Left colon (tissue), 2 donors: ENCODE measurements at regions not wholly inside any gene's neighbourhood (a gene's known extent, or its start where the extent isn't known, plus 50 kb on each side); places are given as distances from the start of the nearest gene placed in this dataset.

Experiments used
- ATAC-seq: fragments of 200-7000 bp; cut with Tn5 transposase; one replicate; pipeline ENCODE4 v1.9.1; 2020; ENCODE audit warnings: mild to moderate bottlenecking, moderate library complexity
- DNase-seq, 2 donors: peaks; one replicate each; pipeline ENCODE4 v3.0.0-alpha.2; 2020
- intact Hi-C, 2 donors: fragments of 100-400 bp; cut with DNase I in 1 of 2; cut with micrococcal nuclease in 1 of 2; formaldehyde crosslinking; loops; one replicate each; pipeline versions ENCODE4 v1.11.2 to v1.14.0; 2022; cut with DNase I, micrococcal nuclease
- donor health status: DM: no; HTN: no; CAD: no.
- donor health status: DM: yes; HTN: yes; CAD: no.

DNA sequence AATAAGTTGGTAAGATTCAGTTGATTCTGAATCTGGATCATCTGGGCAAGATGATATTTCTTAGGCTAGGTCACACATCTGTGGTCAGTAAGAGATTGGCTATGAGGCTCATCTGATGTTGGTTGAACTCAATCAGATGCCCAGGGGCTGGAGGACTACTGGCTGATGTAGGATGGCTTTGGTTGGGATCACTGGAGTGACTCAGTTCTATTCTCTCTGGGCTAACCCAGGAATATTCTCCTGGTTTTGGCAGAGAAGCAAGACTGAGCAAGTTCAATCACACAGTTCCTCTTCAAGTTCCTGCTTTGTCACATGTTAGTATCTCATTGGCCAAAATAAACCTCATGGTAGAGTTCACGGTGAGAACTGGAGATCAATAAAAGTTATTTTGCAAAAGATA, 902.3 kb upstream of the SLIT2 start:
- ATAC-seq: no peak
- no peak for DNase-seq
- intact Hi-C loops: no loop called here

DNA sequence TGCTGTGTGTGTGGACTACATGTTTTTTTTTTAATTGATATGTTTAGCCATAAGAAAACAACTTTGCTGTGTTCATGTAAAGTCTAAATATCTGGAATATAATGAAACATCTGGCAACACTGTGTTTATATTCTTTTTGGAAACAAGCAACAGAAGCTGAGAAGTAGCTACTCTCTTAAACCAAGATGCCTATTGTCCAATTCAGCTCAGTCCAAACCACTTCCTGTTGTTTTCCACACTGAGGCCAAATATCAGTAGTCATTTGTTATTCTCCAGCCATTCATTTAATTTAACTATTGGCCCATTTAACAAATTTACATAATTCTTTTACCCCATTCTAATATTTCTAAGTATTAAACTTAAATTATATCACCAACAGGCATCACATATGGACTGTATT, 903.0 kb upstream of the SLIT2 start:
- ATAC-seq: no peak
- no peak for DNase-seq
- intact Hi-C loops: no loop called here

DNA sequence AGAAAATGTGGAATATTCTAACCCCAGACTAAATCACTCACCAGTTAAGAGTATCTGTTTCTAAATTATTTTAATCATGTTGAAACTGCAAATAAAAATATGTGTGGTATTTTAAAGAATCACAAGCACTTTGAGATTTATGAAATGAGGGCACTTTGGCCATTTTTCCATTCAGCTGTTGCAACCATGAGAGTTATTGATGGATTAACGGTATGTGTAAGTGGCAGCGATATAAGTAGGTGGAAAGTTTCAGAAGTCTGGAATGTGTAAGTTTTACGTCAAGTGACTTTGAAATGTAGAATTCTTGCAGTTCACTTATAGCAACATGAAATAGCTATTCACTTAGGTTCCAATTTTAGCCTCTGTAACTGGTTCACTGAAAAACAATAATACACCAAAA, 905.1 kb upstream of the SLIT2 start:
- intact Hi-C loops: no loop called here
- DNase-seq: no peak
- ATAC-seq: no peak

DNA sequence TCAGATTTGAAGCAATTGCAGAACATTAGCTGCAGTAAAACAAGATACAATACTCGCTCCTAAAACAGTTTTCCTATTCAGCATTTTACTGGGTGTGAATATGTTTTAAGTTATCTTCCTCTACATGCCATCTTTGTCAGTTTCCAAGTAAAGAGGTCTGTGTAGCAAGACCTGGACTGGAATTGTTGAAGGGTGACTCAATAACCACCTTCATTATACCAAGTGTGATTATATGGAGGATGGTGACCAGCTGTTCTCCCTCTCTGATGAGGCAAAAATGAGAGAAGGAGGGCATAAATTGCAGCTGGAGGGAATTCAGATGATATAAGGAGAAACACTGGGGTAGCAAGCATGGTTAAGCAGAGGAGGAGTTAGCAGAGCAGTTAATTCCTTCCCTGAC, 922.1 kb upstream of the SLIT2 start:
- no peak for DNase-seq
- ATAC-seq: no peak
- intact Hi-C loops: no loop called here

DNA sequence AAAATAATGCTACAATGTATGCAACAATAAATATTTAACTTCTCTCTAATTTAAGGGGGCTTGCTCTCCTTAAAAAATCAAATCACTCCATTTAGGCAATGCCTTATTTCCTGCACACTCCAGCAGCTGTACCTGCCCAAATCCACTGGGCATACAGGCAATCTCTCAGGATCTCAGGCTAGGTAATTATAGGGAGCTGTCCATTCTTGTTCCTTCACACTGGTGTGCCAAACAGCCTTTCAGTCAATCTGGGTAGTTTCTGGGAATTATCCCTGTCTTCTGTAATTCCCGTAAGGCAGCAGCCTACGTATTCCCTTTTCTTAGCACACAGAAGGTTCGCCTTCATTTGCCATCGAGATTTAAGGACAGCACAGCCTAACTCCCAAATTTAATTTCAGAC, 922.6 kb upstream of the SLIT2 start:
- intact Hi-C loops: no loop called here
- ATAC-seq (no peak), DNase-seq (no peak)

DNA sequence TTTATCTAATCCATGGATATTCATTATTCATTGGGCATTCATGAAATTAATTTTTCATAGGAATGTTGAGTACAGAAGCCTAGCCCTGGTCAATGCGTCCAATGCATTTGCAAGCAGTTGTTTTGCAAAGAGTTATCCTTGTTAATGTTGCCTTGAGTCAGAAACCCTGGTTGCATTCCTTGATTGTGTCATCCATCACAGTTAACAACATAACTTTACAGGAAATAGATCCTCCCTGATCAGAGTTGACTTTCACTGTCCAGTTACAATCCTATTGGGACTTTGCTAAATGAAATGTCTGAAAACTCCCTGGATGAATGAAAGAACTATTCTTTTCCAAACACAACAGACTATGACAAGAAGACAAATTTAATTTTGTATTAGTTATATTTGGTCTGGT, 924.3 kb upstream of the SLIT2 start:
- ATAC-seq (no peak), DNase-seq (no peak)
- intact Hi-C loops: no loop called here

DNA sequence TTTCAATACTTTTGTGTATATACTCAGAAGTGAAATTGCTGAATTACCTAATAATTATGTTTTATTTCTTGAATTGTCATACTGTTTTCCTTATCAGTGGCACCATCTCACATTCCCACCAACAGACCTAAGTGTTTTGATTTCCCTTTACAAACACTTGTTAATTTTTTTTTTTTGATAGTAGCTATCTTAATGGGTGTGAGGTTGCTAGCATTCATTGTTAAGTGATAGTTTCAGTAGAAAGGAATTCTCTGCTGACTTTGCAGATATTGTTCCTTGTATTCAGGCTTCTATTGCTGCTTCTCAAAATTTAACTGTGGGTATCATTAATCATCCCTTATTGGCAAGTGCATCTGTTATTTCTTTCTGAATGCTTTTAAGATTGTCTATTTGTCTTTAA, 927.5 kb upstream of the SLIT2 start:
- ATAC-seq (no peak), DNase-seq (no peak)
- intact Hi-C loops: no loop called here

DNA sequence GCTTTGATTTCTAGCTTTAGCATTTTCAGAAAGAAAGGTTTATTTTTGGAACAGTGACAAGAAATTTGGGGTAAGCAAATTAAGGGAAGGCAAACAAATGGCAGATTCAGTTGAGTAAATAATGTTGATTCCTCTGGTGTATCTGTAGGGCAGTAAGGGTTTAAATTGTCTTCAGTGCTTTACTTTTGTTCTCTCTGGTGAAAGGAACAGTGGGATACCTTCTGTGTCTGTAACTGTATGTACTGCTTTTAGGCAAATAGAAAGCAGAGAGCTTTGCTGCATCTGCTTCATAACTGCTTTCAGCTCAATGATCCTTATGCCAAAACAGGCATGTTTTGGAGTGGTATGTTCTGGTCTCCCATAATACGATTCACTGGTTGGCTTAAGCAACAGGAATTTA, 932.1 kb upstream of the SLIT2 start:
- ATAC-seq (no peak), DNase-seq (no peak)
- intact Hi-C loops: no loop called here

DNA sequence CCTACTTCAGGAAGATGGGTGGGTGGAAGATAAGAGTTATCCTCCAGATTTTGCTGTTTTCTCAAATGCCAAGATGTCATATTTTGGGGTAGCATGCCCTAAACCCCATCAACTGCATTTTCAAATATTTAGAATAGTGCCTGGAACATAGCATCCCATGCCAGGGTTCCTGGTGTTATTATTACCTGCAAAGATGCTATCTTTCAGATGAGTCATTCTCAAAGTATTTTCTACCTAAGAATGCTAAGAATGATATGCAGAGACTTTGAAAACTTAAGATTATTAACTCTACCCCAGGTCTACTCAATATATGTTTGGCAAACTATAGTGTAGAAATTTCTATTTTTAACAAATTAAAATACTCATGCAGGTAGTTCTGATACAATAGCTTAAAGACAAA, 934.3 kb upstream of the SLIT2 start:
- no peak for DNase-seq
- no peak for ATAC-seq
- intact Hi-C loops: no loop called here

DNA sequence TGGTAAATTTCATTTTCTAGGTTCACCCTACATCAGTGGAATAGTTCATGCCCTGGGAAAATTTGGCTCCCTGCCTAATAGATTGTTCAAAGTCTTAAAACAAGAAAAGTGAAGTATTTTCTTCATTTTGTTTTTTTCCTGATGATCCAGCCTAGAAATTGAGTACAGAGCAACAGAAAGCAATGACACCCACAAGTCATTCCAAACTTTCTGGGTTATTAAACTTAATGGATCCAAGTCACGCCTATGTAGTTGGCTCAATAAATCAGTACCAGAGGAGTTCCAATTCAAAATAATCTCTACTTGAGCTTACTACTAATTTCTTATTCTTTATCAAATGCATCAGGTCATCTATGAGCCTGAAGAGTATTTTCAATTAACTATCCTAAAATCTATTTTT, 937.6 kb upstream of the SLIT2 start:
- ATAC-seq (no peak), DNase-seq (no peak)
- intact Hi-C loops: no loop called here

DNA sequence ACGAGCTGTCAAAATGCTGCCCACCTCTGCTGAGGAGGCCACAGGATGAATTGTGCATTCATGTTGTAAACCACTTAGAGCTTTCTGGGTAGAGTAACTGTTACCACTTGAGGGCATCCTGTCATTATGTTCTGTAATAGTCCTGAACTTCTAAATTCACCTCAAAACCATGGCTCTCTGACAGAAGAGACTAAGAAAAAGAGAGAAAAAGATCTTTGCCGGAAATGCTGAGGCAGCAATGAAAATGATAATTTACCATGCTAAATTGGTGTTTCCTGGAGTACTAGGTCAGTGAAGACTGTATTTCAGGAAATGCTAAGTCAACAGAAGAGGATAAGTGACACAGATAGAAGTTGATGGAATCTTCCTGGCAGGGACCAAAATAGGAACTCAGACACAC, 942.3 kb upstream of the SLIT2 start:
- ATAC-seq: no peak
- intact Hi-C loops: no loop called here
- DNase-seq: no peak

DNA sequence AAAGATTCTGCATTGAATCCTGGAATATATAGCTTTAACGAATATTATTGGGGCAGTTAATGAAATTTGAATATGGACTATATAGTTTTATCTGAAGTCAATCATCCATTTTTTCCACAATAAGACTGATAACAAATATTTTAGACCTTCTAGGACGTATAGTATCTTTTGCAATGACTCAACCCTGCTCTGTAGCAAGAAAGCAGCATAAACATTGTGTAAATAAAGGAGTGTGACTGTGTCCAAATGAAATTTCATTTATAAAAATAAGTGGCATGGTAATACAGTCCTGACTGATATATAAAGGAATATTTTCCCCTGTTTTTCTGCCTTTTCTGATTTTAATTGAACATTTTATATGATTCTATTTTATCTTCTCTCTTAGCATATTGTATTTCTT, 947.7 kb upstream of the SLIT2 start:
- intact Hi-C loops: no loop called here
- ATAC-seq: no peak

DNA sequence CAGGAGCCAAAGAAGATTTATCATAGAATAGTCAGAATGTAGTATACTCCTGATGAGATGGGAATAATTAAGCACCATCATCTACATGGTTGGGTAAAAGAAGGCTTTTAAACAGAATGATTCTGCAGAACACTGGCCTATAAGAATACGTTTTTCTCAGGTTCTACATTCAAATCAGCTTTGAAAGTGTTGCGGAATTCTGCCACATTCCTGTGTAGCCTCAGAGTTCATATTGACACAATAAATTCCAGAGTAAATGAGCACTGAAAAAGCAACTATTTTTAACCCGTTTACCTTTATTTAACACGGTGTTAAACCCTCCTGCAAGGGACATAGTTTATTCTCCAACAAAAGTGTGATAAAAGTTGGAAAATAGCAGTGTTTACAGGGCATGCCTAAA, 950.2 kb upstream of the SLIT2 start:
- no peak for DNase-seq
- ATAC-seq: no peak
- intact Hi-C loops: no loop called here

More for the DNA sequence above, 947.7 kb upstream of the SLIT2 start:
- DNase-seq: no peak

DNA sequence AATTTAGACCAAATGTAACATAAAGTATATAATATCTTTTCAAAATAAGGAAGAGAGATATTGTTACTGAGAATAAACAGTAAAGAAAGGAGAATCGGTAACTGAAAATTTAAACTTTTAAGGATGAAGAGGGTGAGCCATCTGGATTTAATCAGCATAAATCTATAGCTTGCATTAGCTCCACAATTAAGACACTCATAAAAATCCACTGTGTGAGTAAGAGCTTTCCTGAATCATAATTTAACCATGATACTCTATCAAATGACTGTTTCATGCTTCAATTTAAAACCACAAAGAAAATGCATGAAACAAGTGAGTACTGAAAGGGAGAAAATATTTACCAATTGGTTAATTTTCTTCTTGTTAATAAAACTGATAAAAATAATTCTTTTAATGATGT, 951.5 kb upstream of the SLIT2 start:
- DNase-seq (no peak), ATAC-seq (no peak)
- intact Hi-C loops: no loop called here

DNA sequence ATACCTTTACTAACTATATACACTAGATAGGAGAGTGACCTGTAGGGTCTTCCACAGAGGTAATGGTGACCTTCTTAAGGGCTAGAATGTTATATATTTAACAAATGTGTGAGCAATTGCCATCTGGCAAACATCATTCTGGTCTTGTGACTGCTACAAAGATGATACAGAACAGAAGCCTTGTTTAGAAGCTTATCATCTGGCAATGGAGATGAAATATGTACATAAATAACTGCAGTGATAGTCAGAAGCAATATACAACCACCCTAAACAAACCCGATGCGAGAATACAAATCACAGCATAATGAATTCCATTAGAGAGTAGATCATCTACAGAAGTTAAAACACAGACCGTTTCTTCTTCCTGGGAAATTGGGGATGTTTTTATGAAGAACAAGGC, 952.7 kb upstream of the SLIT2 start:
- ATAC-seq (no peak), DNase-seq (no peak)
- intact Hi-C loops: no loop called here

DNA sequence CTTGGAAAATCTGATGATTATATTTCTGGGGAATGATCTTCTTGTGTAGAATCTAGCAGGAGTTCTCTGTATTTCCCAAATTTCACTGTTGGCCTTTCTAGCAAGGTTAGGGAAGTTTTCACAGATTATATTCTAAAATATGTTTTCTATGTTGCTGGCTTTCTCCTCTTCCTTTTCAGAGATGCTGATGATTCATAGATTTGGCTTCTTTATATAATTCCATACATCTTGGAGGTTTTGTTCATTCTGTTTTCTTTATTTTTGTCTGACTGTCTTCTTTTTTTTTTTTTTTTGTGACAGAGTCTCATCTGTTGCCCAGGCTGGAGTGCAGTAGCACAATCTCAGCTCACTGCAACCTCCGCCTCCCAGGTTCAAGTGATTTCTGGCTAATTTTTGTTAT, 957.9 kb upstream of the SLIT2 start:
- intact Hi-C loops: no loop called here
- ATAC-seq: no peak
- no peak for DNase-seq

DNA sequence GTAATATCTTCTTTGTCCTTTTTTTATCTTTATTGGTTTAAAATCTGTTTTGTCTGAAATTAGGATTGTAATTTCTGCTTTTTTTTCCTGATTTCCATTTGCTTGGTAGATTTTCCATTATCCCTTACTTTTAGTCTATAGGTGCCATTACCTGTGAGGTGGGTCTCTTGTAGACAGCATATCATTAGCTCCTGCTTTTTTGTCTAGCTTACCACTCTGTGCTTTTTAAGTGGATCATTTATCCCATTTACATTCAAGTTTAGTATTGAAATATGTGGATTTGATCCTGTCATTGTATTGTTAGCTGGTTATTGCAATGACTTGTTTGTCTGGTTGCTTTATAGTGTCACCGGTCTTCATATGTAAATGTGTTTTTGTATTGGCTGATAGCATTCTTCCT, 958.6 kb upstream of the SLIT2 start:
- ATAC-seq (no peak), DNase-seq (no peak)
- intact Hi-C loops: no loop called here

DNA sequence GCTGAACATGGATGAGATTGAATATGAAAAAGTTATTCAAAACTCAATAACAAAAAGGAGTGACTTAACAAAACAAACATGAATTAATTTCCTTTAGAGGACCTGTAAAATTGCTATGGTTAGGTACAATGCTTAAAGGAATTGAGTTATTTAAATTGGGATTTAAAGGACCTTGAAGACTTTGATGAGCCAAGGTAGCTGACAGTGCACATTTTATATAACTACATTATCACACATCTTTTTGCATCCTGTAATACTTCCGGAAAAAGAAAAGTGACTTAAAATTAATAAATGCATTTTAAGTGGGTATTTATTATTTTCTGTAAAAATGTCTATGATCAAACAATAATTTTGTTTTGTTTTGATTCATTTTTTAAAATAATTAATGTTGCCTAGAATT, 964.8 kb upstream of the SLIT2 start:
- DNase-seq: no peak
- no peak for ATAC-seq
- intact Hi-C loops: no loop called here

DNA sequence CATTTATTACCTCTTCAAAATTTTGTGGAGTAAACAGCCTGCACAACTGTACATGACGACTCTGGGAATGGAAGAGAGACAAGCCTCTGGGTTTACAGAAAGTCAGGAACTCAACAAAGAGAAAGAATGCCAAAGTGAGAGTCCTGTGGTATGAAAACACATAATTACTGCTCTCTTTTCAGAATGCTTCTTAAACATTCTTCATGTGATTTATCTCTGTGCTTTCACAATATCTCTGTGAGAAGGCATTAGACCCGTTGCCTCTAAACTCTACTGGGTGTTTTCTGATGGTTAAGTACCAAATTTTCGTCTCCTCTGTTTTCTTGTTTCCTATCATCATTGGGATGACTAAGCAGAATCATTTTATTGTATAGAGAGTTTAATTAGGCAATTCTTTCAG, 966.6 kb upstream of the SLIT2 start:
- intact Hi-C loops: no loop called here
- ATAC-seq (no peak), DNase-seq (no peak)

DNA sequence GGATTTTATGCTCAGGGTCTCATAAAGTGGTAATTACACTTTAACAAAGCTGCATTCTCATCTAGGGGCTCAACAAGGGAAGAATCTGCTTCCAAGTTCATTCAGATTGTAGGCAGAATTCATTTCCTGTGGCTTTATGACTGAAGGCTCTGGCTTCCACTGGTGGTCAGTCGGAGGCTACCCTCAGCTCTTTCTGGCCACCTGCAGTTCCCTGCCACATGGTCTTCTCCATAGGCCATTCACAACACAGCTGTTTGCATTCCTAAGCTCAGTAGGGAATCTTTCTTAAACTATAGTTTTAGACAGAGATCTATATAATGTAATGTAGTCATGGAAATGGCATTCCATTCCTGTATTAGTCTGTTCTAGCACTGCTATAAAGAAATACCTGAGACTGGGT, 973.0 kb upstream of the SLIT2 start:
- DNase-seq: no peak
- ATAC-seq: no peak
- intact Hi-C loops: no loop called here

DNA sequence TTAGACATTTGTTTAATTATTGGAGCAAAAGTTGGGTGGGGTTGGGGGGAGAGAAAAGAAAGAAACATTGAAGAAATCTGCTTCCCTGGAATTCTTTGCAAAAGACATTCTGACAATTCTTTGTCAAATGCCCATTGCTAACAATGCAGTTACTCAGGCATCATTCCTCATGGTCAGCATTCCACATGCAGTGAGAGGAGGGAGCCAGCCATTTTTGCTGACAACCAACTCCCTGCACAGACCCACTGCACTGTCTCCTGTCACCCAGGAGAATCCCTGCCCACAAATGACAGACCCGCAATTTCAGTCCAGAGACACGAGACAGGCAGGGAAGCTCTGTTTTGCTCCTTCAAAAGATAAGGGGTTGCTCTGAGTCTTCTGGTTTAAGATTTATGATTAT, 985.1 kb upstream of the SLIT2 start:
- intact Hi-C loops: no loop called here
- DNase-seq (no peak), ATAC-seq (no peak)

DNA sequence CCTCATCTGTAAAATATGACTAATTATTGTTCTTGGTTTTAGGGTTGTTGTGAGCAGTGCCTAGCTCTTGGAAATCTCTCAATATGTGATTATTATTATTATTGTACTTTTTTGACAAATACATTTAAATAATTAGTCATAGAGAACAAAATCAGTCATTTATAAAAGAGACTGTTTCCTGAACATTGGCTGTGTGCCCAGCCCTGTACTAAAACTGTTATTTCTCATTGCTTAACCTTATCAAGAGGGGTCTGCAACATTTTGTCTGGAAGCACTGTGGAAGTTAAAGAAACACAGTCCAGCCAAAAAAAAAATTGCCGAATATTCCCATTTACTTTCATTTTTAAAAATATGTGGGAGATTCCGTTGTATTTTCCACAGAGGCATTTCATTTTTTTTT, 989.2 kb upstream of the SLIT2 start:
- no peak for DNase-seq
- intact Hi-C loops: no loop called here
- ATAC-seq: no peak
